T-helper 1 cell treated with Interleukin-12 subunit alpha and Interleukin-12 subunit beta and Interleukin-4 antibody, amounts not matched to agents 30 μg/mL and 1 μg/mL, for 36 hours (primary cell): ENCODE measurements at regions not wholly inside any gene's neighbourhood (a gene's known extent, or its start where the extent isn't known, plus 50 kb on each side); places are given as distances from the start of the nearest gene placed in this dataset.
"Not testable (repeated sequence)": the region's sequence is repeated elsewhere in the genome, so short reads cannot be mapped to it uniquely, and the experiment has no call there.

Experiments used
- H3K27ac Mint-ChIP-seq: one replicate; pipeline ENCODE4 v1.8.0; 2021; ENCODE audit warnings: mild to moderate bottlenecking, mixed read lengths
- H3K27me3 Mint-ChIP-seq: one replicate; pipeline ENCODE4 v1.8.0; 2021; ENCODE audit warnings: low read depth, mixed read lengths
- H3K36me3 Mint-ChIP-seq: one replicate; pipeline ENCODE4 v1.8.0; 2021; ENCODE audit warnings: low read depth, mixed read lengths
- H3K4me1 Mint-ChIP-seq: one replicate; pipeline ENCODE4 v1.8.0; 2021; ENCODE audit warnings: low read depth, mixed read lengths
- H3K4me3 Mint-ChIP-seq: one replicate; pipeline ENCODE4 v1.8.0; 2021; ENCODE audit warnings: mild to moderate bottlenecking, moderate library complexity, mixed read lengths
- H3K9me3 Mint-ChIP-seq: one replicate; pipeline ENCODE4 v1.8.0; 2021; ENCODE audit warnings: mixed read lengths

- not testable (repeated sequence) for H3K36me3 Mint-ChIP-seq, H3K27ac Mint-ChIP-seq, H3K4me3 Mint-ChIP-seq, H3K9me3 Mint-ChIP-seq, H3K4me1 Mint-ChIP-seq, H3K27me3 Mint-ChIP-seq
Measured at GRCh38 chr14:34381304-34381703, 80.7 kb downstream of the SPTSSA start.

- no peak overlapping the region for H3K27ac Mint-ChIP-seq
- no peaks in the 10 kb centered on the region for H3K4me1 Mint-ChIP-seq
- H3K9me3 Mint-ChIP-seq: no peaks in the 10 kb centered on the region
- H3K4me3 Mint-ChIP-seq: no peak overlapping the region
- no peaks in the 10 kb centered on the region for H3K27me3 Mint-ChIP-seq
- H3K36me3 Mint-ChIP-seq: no peaks in the 10 kb centered on the region
Measured at GRCh38 chr14:34380471-34380845, 81.6 kb downstream of the SPTSSA start.

- Mint-ChIP-seq H3K27me3 (no peaks in the 10 kb centered on the region), H3K4me3 (no peak overlapping the region), H3K9me3 (no peaks in the 10 kb centered on the region), H3K4me1 (no peaks in the 10 kb centered on the region), H3K27ac (no peak overlapping the region), H3K36me3 (no peaks in the 10 kb centered on the region)
Measured at GRCh38 chr14:34379816-34380470, 82.1 kb downstream of the SPTSSA start.

DNA sequence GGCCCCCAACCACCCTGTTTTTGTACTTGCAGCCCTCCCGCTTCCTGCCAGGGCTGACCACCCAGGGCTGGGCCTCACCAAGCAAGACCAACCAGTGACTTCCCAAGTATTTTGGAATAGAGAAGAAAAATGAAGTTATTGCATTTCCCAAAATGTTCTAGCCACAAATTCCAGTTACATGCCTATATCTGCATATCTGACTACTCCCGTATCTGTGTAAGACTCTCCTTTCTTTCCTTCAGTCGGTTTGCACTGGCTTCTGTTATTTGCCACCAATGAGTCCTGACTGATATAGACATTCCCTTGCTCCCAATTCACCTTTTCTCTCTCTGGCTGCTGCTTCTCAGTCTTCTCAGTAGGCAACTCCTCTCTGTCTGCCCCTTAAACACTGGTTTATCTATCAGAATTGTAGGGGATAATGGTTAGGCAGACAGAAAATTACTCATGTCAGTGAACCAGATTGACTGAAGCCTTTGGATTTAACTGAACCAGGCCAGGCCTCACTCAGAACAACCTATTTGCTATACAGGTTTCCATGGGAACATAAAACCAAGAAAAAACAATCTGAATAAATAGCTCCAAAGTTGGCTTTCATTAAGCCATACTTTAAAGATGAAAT lies 85.3 kb downstream of the SPTSSA start:
- Mint-ChIP-seq H3K36me3 (no peaks in the 10 kb centered on the region), H3K27me3 (no peaks in the 10 kb centered on the region), H3K4me1 (no peaks in the 10 kb centered on the region), H3K27ac (no peak overlapping the region), H3K9me3 (no peaks in the 10 kb centered on the region), H3K4me3 (no peak overlapping the region)

- Mint-ChIP-seq H3K4me3 (no peak overlapping the region), H3K36me3 (no peaks in the 10 kb centered on the region), H3K27me3 (no peaks in the 10 kb centered on the region), H3K9me3 (no peaks in the 10 kb centered on the region), H3K27ac (no peak overlapping the region), H3K4me1 (no peaks in the 10 kb centered on the region)
Measured at GRCh38 chr14:34374998-34375740, 86.9 kb downstream of the SPTSSA start.

DNA sequence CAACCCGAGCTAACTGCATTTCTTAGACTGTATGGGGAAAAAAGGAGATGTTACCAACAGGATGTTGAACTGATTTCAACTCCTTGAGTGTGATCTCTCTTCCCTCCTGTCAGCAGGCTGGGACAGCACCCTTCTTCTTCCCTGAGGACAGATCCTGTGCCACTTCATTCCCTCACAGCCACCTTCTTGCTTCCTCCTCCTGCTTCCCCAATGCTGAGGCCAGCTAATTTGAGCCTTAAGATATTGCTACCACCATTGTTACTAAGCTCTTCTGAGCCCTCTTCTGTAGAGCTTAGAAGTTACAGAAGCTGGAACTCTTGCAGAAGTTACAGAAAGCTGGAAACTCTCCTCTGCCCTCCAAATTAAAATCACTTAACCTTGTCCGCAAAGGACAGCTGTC lies 88.8 kb downstream of the SPTSSA start:
- no peaks in the 10 kb centered on the region for H3K36me3 Mint-ChIP-seq
- no peak overlapping the region for H3K27ac Mint-ChIP-seq
- no peaks in the 10 kb centered on the region for H3K4me1 Mint-ChIP-seq
- no peaks in the 10 kb centered on the region for H3K27me3 Mint-ChIP-seq
- no peaks in the 10 kb centered on the region for H3K9me3 Mint-ChIP-seq
- H3K4me3 Mint-ChIP-seq: no peak overlapping the region

DNA sequence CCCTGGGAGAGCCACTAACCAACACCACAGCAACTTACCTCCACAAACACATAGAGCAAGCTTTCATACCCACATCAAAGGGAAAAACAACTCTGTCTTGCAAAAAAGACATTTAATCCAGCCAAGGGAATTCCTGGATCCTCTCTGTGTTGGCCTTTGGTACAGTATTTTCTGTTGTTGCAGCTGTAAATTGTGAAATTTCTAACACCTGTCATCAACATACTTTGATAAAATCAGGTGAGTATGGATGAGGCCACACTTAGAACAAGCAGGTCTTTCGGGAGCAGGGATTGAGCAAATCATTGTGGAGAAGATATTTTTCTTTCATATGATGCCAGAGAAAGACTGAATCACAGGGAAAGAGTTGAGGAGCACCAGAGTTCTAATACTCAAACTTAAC lies 89.3 kb downstream of the SPTSSA start:
- Mint-ChIP-seq H3K4me3 (no peak overlapping the region), H3K9me3 (no peaks in the 10 kb centered on the region), H3K27ac (no peak overlapping the region), H3K27me3 (no peaks in the 10 kb centered on the region), H3K36me3 (no peaks in the 10 kb centered on the region), H3K4me1 (no peaks in the 10 kb centered on the region)

GRCh38 chr14:34369648-34370030 lies 92.4 kb downstream of the SPTSSA start:
- H3K9me3 Mint-ChIP-seq: no peaks in the 10 kb centered on the region
- H3K27me3 Mint-ChIP-seq: peaks cover 10% of the 10 kb centered on the region
- H3K36me3 Mint-ChIP-seq: no peaks in the 10 kb centered on the region
- no peak overlapping the region for H3K27ac Mint-ChIP-seq
- no peaks in the 10 kb centered on the region for H3K4me1 Mint-ChIP-seq
- no peak overlapping the region for H3K4me3 Mint-ChIP-seq

DNA sequence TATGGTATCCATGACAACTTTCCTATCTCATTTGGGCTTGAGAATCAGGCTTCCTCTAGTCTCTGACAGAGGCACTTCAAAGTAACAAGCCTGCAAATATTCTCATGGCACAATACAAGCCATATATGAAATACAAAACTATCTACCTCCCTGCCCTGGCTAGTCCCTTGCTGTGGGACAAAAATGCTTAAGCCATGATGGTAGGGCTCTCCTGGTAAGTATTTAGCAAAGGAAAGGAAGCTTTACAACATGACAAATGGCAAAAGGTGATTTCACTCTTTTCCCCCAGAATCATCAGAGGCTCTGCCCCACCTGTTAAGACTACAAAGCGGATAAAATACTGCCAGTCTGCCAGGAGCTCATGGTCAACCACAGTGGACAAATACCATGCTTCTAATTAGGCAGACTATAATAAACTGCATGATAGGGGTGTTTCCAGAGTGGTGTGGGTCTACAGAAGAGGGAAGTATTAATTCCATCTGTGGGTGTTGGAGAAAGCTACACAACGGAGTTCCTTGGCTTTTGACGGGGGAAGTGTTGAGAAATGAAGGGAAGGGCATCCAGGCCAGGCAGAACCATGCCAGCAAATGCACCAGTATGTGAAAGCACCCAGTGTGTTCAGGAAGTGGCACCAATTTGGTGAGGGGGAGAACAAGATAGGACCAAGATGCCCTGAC lies 92.9 kb downstream of the SPTSSA start:
- no peak overlapping the region for H3K27ac Mint-ChIP-seq
- no peak overlapping the region for H3K4me3 Mint-ChIP-seq
- no peaks in the 10 kb centered on the region for H3K9me3 Mint-ChIP-seq

GRCh38 chr14:34368115-34368970 lies 93.7 kb downstream of the SPTSSA start:
- Mint-ChIP-seq H3K27ac (no peak overlapping the region), H3K27me3 (peaks cover 10% of the 10 kb centered on the region), H3K4me1 (no peaks in the 10 kb centered on the region), H3K9me3 (no peaks in the 10 kb centered on the region), H3K36me3 (no peaks in the 10 kb centered on the region), H3K4me3 (no peak overlapping the region)

More for the DNA sequence above, 92.9 kb downstream of the SPTSSA start:
- H3K36me3 Mint-ChIP-seq: no peaks in the 10 kb centered on the region
- H3K27me3 Mint-ChIP-seq: peaks cover 10% of the 10 kb centered on the region
- no peaks in the 10 kb centered on the region for H3K4me1 Mint-ChIP-seq

DNA sequence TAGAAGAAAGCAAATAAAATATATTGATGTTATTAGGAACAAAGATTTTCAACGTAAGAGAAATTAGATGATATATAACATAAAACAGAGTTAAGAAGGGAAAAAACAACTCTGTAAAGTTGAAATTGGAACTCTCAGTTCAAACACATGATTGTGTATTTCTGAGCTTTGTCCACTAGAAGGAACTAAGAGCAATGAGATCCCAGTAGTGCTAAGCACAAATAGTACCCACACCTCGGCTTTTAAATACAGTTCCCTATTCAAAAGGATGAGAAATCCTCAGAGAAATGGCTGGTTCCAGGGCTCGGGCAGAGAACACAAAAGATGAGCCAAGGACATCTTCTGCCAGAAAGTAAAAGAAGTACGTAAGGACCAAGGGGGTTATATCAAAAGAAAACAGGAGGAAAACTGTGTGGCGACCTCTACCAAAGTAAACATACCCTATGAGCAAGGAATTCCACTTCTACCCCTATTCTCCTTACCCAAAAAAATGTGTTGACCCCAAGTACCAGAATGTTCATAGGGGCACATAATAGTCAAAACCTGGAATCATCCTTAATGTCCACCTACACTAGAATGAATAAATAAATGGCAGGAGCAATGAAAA lies 96.6 kb downstream of the SPTSSA start:
- peaks cover 10% of the 10 kb centered on the region for H3K27me3 Mint-ChIP-seq
- no peak overlapping the region for H3K27ac Mint-ChIP-seq
- no peaks in the 10 kb centered on the region for H3K4me1 Mint-ChIP-seq
- H3K4me3 Mint-ChIP-seq: no peak overlapping the region
- H3K36me3 Mint-ChIP-seq: no peaks in the 10 kb centered on the region
- H3K9me3 Mint-ChIP-seq: no peaks in the 10 kb centered on the region

GRCh38 chr14:34364201-34364600 lies 97.8 kb downstream of the SPTSSA start:
- H3K36me3 Mint-ChIP-seq: no peaks in the 10 kb centered on the region
- no peak overlapping the region for H3K27ac Mint-ChIP-seq
- H3K4me1 Mint-ChIP-seq: no peaks in the 10 kb centered on the region
- H3K27me3 Mint-ChIP-seq: peaks cover 10% of the 10 kb centered on the region
- no peaks in the 10 kb centered on the region for H3K9me3 Mint-ChIP-seq
- no peak overlapping the region for H3K4me3 Mint-ChIP-seq

DNA sequence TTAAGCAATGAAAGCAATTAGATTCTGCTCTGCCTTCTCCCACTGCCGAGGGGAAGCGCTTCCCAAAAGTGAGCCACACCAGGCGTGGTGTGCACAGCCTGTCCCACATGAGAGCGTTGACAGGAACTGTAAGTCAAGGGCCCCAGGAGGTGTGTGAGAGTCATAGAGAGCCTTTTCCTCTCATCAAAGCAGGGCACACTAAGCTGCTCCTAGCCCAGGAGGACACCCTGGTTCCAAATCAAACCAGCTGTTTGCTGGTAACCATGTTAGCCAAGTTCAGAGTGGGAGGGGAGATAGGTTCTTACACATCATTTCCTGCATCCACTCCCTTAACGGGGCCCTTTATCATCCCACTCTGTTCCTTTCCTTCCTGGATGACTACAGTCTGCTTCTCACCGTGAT lies 98.3 kb downstream of the SPTSSA start:
- Mint-ChIP-seq H3K9me3 (no peaks in the 10 kb centered on the region), H3K27ac (no peak overlapping the region), H3K36me3 (no peaks in the 10 kb centered on the region), H3K4me3 (no peak overlapping the region), H3K27me3 (peaks cover 10% of the 10 kb centered on the region), H3K4me1 (no peaks in the 10 kb centered on the region)
